HEK293 (cell line): ENCODE measurements at regions not wholly inside any gene's neighbourhood (a gene's known extent, or its start where the extent isn't known, plus 50 kb on each side); places are given as distances from the start of the nearest gene placed in this dataset.

ENCODE experiments used
- CTCF ChIA-PET: fragments of 350-600 bp; formaldehyde crosslinking; extraction: SDS; loops from one replicate; lab custom pipeline; 2021; ENCODE audit warnings: antibody characterized with exemption; lab: Yijun Ruan, JAX
- POLR2A ChIA-PET: fragments of 300-600 bp; formaldehyde crosslinking; extraction: SDS; loops from one replicate; lab custom pipeline; 2020; ENCODE audit warnings: antibody characterized with exemption, inconsistent platforms; lab: Yijun Ruan, JAX
- H3K27ac ChIP-seq: fragments of 200-500 bp; sonication (Bioruptor generic); 2 replicates; pipeline ENCODE4 v1.5.1; 2014; ENCODE audit warnings: low read depth, low read length, control low read depth, inconsistent platforms; ENCODE audit errors: extremely low read depth
- H3K36me3 ChIP-seq, 2 experiments: fragments of 200-500 bp in 1 of 2; sonication (Bioruptor generic) in 1 of 2; 1 replicate in 1 of 2; 2 replicates in 1 of 2; pipeline ENCODE4 v1.5.1; 2014 to 2017; ENCODE audit warnings: inconsistent platforms in 2 of 2, low read length in 2 of 2; ENCODE audit not compliant: control insufficient read depth in 2 of 2, insufficient read depth in 1 of 2
- H3K4me1 ChIP-seq: fragments of 200-500 bp; sonication (Bioruptor generic); 2 replicates; pipeline ENCODE4 v1.5.1; 2014; ENCODE audit warnings: mild to moderate bottlenecking, low read length, inconsistent platforms; ENCODE audit not compliant: control insufficient read depth, insufficient read depth
- H3K4me3 ChIP-seq: 2 replicates; pipeline ENCODE4 v1.5.1; 2011; ENCODE audit warnings: low read depth, mild to moderate bottlenecking, control low read depth, low read length, moderate library complexity
- H3K9me3 ChIP-seq: fragments of 200-500 bp; sonication (Bioruptor generic); 2 replicates; pipeline ENCODE4 v1.5.1; 2014; ENCODE audit warnings: low read depth, low read length, inconsistent platforms; ENCODE audit not compliant: control insufficient read depth, insufficient read depth
- TCF7L2 ChIP-seq: IDR thresholded peaks from 2 replicates; pipeline ENCODE4 v1.6.1; 2011; ENCODE audit warnings: low read depth, mild to moderate bottlenecking, inconsistent platforms, low read length, moderate library complexity, borderline replicate concordance
- ZBTB1 ChIP-seq: fragments of 450-650 bp; formaldehyde crosslinking; IDR thresholded peaks from 2 replicates; pipeline ENCODE4 v1.5.1; 2016; ENCODE audit warnings: missing biosample characterization, missing genetic modification characterization
- ZBTB8A ChIP-seq: fragments of 450-650 bp; formaldehyde crosslinking; IDR thresholded peaks from 2 replicates; pipeline ENCODE4 v1.5.1; 2016; ENCODE audit warnings: missing biosample characterization, missing genetic modification characterization
- ZNF324 ChIP-seq: fragments of 450-650 bp; formaldehyde crosslinking; IDR thresholded peaks from 2 replicates; pipeline ENCODE4 v1.5.1; 2016; ENCODE audit warnings: missing biosample characterization, missing genetic modification characterization
- ZNF529 ChIP-seq: fragments of 450-650 bp; formaldehyde crosslinking; IDR thresholded peaks from 2 replicates; pipeline ENCODE4 v1.5.1; 2017; ENCODE audit warnings: missing genetic modification characterization, missing biosample characterization; ENCODE audit not compliant: insufficient replicate concordance
- ZNF600 ChIP-seq: fragments of 450-650 bp; formaldehyde crosslinking; IDR thresholded peaks from 2 replicates; pipeline ENCODE4 v1.5.1; 2016; ENCODE audit warnings: missing biosample characterization, missing genetic modification characterization
- TF ChIP-seq, protein P1 (sequence below): fragments of 450-650 bp; formaldehyde crosslinking; IDR thresholded peaks from 2 replicates; pipeline ENCODE4 v1.5.1; 2016; ENCODE audit warnings: missing biosample characterization, missing genetic modification characterization
- TF ChIP-seq, protein P2 (sequence below): fragments of 450-650 bp; formaldehyde crosslinking; IDR thresholded peaks from 2 replicates; pipeline ENCODE4 v1.5.1; 2016; ENCODE audit warnings: missing biosample characterization, missing genetic modification characterization
- TF ChIP-seq, protein P3 (sequence below): fragments of 450-650 bp; formaldehyde crosslinking; IDR thresholded peaks from 2 replicates; pipeline ENCODE4 v1.5.1; 2016; ENCODE audit warnings: missing biosample characterization, missing genetic modification characterization
- TF ChIP-seq, protein P4 (sequence below): fragments of 450-650 bp; formaldehyde crosslinking; IDR thresholded peaks from 2 replicates; pipeline ENCODE4 v1.5.1; 2016; ENCODE audit warnings: missing biosample characterization, missing genetic modification characterization
- TF ChIP-seq, protein P5 (sequence below): sonication (generic); formaldehyde crosslinking; IDR thresholded peaks from 2 replicates; pipeline ENCODE4 v1.8.1; 2022; ENCODE audit warnings: mild to moderate bottlenecking, moderate library complexity, missing genetic modification reagents

DNA sequence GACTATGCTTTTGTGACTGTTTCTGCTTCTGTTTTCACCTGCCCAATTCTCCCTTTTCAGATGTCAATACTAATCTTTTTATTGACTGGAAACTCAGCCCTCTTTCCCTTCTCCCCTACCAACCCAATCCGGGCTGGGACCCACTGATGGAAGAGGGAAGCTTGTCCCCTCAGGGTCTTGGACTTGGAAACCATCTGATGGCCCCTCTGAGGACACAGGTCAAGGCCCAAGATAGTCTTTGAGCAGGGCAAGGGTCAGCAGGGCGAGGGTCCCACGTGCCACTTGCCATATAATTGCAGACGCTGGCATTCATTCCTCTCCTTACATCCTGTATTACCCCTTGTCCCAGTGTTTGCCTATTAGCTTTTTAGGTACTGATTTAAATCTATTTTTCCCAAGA is 678.2 kb upstream of the FANCL start:
- Histone ChIP-seq H3K4me1 (peaks cover 5% of the 10 kb centered on the region; the same call in 1 of the 2 replicates), H3K36me3 (no peaks in the 10 kb centered on the region), H3K4me3 (no peak overlapping the region), H3K27ac (no peak overlapping the region), H3K9me3 (no peaks in the 10 kb centered on the region)
- CTCF ChIA-PET = interaction anchor here (0.6 kb wide), 2 partner anchors 17 to 1880 kb away, joined by 3 read pairs; no protein-coding TSS in a partner anchor
- TF ChIP-seq TCF7L2 = no peak
- no peak for TF ChIP-seq ZNF600 (tag by site-specific recombination)
- TF ChIP-seq, protein P1, sequence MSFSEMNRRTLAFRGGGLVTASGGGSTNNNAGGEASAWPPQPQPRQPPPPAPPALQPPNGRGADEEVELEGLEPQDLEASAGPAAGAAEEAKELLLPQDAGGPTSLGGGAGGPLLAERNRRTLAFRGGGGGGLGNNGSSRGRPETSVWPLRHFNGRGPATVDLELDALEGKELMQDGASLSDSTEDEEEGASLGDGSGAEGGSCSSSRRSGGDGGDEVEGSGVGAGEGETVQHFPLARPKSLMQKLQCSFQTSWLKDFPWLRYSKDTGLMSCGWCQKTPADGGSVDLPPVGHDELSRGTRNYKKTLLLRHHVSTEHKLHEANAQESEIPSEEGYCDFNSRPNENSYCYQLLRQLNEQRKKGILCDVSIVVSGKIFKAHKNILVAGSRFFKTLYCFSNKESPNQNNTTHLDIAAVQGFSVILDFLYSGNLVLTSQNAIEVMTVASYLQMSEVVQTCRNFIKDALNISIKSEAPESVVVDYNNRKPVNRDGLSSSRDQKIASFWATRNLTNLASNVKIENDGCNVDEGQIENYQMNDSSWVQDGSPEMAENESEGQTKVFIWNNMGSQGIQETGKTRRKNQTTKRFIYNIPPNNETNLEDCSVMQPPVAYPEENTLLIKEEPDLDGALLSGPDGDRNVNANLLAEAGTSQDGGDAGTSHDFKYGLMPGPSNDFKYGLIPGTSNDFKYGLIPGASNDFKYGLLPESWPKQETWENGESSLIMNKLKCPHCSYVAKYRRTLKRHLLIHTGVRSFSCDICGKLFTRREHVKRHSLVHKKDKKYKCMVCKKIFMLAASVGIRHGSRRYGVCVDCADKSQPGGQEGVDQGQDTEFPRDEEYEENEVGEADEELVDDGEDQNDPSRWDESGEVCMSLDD (tag by site-specific recombination) = no peak
- no peak for TF ChIP-seq ZBTB8A (tag by site-specific recombination)
- TF ChIP-seq, protein P2, sequence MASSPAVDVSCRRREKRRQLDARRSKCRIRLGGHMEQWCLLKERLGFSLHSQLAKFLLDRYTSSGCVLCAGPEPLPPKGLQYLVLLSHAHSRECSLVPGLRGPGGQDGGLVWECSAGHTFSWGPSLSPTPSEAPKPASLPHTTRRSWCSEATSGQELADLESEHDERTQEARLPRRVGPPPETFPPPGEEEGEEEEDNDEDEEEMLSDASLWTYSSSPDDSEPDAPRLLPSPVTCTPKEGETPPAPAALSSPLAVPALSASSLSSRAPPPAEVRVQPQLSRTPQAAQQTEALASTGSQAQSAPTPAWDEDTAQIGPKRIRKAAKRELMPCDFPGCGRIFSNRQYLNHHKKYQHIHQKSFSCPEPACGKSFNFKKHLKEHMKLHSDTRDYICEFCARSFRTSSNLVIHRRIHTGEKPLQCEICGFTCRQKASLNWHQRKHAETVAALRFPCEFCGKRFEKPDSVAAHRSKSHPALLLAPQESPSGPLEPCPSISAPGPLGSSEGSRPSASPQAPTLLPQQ (tag by site-specific recombination) = no peak
- no peak for TF ChIP-seq ZBTB1 (tag by site-specific recombination)
- TF ChIP-seq, protein P3, sequence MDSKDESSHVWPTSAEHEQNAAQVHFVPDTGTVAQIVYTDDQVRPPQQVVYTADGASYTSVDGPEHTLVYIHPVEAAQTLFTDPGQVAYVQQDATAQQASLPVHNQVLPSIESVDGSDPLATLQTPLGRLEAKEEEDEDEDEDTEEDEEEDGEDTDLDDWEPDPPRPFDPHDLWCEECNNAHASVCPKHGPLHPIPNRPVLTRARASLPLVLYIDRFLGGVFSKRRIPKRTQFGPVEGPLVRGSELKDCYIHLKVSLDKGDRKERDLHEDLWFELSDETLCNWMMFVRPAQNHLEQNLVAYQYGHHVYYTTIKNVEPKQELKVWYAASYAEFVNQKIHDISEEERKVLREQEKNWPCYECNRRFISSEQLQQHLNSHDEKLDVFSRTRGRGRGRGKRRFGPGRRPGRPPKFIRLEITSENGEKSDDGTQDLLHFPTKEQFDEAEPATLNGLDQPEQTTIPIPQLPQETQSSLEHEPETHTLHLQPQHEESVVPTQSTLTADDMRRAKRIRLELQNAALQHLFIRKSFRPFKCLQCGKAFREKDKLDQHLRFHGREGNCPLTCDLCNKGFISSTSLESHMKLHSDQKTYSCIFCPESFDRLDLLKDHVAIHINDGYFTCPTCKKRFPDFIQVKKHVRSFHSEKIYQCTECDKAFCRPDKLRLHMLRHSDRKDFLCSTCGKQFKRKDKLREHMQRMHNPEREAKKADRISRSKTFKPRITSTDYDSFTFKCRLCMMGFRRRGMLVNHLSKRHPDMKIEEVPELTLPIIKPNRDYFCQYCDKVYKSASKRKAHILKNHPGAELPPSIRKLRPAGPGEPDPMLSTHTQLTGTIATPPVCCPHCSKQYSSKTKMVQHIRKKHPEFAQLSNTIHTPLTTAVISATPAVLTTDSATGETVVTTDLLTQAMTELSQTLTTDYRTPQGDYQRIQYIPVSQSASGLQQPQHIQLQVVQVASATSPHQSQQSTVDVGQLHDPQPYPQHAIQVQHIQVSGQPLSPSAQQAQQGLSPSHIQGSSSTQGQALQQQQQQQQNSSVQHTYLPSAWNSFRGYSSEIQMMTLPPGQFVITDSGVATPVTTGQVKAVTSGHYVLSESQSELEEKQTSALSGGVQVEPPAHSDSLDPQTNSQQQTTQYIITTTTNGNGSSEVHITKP (tag by site-specific recombination) = no peak
- TF ChIP-seq, protein P4, sequence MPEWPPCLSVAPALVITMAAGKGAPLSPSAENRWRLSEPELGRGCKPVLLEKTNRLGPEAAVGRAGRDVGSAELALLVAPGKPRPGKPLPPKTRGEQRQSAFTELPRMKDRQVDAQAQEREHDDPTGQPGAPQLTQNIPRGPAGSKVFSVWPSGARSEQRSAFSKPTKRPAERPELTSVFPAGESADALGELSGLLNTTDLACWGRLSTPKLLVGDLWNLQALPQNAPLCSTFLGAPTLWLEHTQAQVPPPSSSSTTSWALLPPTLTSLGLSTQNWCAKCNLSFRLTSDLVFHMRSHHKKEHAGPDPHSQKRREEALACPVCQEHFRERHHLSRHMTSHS (tag by site-specific recombination) = no peak
- POLR2A ChIA-PET = no interaction called here

DNA sequence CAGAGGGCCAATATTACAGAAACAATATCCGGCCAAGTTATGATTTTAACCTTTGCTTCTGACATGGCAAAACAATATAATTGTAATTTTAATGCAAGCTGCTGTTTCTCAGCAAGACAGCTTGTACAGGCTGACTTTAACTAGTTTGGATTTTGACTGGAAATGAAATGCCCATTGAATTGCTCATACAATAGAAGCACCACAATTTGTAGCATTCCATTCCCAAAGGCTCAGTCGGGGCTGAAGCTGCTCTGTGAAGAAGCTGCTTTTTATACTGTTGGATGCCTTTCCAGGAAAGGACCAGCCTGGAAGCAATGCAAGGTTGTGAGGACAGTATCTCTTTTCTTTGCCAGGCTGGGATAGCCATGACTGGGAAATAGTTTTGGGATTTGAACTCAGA is 677.0 kb upstream of the FANCL start:
- ChIA-PET CTCF (interaction anchor here (0.5 to 0.7 kb wide), 2 partner anchors 108 to 1573 kb away, joined by 3 read pairs; no protein-coding TSS in a partner anchor), POLR2A (no interaction called here)
- Histone ChIP-seq H3K4me3 (no peak overlapping the region), H3K4me1 (peaks cover 4% of the 10 kb centered on the region), H3K36me3 (no peaks in the 10 kb centered on the region), H3K9me3 (no peaks in the 10 kb centered on the region), H3K27ac (no peak overlapping the region)
- TF ChIP-seq ZNF324 (tag by site-specific recombination) (no peak), ZNF529 (no peak)
- TF ChIP-seq, protein P5, sequence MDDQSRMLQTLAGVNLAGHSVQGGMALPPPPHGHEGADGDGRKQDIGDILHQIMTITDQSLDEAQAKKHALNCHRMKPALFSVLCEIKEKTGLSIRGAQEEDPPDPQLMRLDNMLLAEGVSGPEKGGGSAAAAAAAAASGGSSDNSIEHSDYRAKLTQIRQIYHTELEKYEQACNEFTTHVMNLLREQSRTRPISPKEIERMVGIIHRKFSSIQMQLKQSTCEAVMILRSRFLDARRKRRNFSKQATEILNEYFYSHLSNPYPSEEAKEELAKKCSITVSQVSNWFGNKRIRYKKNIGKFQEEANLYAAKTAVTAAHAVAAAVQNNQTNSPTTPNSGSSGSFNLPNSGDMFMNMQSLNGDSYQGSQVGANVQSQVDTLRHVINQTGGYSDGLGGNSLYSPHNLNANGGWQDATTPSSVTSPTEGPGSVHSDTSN (CRISPR knock-in tag) = no peak
